CD4-positive, alpha-beta T cell treated with Interleukin-15 for 4 hours (primary cell): ENCODE measurements at regions not wholly inside any gene's neighbourhood (a gene's known extent, or its start where the extent isn't known, plus 50 kb on each side); places are given as distances from the start of the nearest gene placed in this dataset.
"Not testable (repeated sequence)": the region's sequence is repeated elsewhere in the genome, so short reads cannot be mapped to it uniquely, and the experiment has no call there.

ENCODE experiments used
- DNase-seq: peaks from one replicate; pipeline ENCODE4 v3.0.0-alpha.2; 2020; ENCODE audit warnings: low spot score

DNA sequence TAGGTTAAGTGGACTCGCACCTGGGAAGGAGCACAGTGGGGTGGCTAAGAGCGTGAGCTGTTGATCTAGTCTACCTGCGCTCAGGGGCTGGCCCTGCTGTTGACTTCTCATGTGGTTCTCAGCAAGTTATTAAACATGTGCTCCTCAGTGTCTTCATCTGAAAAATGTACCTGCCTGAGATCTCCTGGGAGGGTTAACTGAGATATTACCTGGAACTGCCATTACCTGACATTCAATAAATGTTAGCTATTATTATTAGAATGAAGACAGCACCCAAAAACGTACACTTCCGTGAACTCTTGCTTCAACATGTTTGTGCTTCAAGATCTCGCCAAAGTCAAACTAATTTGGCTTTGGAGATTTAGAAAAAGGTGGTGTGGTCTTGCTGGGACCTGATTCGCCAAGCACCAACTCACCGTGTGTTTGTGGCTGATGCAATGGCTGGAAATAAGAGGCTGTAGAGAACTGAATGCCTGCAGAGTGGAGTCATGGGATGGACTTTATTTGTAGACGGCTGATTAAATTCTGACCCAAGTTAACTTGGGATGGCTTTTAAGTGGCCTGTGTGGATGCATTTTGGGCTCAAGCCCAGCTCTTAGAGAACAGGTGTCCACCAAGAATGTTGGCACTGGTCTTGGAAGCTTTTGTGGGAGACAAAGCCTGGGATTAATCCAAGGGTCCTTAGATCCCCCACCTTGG is 692.9 kb downstream of the QKI start:
- no peak for DNase-seq

- no peak for DNase-seq
These were observed 691.8 kb downstream of the QKI start for GRCh38 chr6:164106345-164106769.

DNA sequence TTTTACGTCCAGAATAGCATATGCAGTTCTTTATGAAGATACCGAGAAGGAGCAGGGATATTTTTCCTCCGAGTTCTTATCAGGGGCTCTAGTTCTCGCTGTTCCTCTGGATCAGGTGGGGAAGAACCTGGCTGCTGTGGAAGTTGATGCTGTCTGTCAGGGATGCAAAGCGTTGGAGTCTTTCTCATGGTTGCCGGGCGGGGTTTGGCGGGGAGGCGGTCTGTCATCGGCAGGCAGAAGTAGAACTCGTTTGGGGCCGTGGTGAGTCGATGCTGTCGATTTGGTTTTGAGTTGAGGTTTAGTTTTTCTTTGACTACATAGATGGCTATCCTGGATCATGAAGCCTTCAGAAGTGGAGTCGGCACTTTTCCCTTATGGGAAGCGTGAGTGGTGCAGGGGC is 691.2 kb downstream of the QKI start:
- DNase-seq: no peak

GRCh38 chr6:164104432-164104831 is 689.9 kb downstream of the QKI start:
- DNase-seq: no peak

DNA sequence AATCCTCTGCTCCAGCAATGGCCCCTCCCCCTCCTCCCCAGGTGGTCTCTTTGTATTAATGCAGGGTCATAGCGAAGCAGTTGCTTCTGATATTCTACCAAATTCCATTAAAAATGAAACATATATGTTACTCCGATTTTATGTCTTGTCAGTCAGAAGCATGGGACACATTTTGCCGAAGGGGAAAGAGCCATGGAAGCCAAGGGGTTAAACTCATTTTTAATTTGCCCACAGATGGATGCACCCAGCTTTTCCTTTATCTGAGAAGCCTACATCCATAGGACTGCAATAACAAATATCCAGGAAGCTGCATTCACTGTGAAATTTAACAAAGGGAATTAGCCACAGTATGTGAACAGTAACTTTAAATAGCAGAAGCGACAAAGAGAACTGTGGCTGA is 688.2 kb downstream of the QKI start:
- no peak for DNase-seq

DNA sequence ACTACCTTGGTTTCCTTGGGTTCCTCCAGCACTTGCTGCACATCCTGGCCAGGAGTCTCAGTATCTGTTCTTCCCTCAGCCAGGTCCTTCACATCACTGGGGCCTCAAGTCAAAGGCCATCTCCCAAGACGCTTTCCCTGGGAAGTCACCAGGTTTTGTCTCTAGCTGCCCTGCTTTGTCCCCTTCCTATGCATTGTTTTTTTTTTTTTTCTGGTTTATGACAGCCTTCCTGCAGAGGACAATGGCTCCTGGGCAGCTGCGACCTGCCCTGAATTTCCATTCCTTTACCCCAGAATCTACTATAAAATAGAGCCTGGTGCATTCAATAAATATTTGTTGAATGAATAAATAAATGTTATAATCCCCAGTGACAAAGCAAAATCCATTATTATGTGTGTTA is 687.3 kb downstream of the QKI start:
- no peak for DNase-seq

- DNase-seq: no peak
These were observed 684.8 kb downstream of the QKI start for GRCh38 chr6:164099269-164099865.

DNA sequence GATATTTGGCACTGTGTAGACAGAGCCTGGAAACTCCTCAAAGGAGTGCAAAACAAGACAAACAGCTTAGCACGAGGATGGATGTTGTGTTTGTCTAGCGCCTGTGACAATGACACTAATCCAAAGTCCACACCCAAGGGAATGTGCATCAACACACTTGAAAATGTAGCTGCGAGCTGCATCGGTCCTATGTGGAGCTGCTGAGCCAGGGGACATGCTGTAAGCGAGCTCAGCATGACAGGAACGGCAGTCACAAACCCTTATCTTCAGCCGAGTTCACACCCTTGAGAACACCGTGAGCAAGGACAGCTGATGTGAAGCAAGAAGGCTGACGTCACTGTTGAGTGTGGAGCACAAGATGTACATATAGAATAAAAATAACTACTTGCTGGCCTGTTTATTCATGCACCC is 684.3 kb downstream of the QKI start:
- no peak for DNase-seq

DNA sequence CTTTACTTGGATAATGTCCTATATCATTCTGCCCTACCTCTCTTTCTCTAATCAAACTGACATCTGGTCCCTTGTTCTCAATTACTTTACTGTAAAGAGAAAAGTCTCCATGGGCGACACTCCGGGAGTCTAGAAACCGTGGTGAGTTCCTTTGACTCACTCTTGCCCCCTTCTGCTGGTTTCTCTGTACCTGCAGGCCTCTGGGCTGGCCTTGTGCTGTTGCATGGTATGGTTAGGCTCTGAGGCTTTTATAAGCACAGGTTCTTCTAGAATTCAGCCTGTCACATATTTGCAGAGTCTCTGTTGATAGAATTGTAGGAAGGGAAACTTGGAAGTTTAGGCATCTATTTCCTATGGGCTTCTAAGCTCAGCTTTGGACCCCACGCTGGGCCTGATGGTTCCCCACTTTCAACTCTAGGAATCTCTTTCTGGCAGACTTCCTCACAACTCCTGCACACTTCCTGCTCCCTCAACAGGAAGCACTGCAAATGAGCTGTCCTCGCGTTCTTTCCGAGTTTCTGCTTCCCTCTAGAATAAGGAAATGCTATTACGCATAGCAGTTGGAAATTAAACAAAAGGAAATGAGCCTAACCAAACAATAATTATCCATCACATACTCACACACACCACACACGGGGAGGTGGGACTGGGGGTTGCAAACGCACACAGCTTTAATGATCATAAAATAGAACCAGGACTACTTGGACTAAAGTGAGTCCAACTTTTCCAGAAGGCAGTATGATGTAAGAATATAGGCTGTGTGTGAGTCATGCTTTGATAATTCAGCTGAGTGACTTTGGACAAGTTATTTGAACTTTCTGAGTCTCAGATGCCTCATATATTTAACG is 683.3 kb downstream of the QKI start:
- DNase-seq: no peak

DNA sequence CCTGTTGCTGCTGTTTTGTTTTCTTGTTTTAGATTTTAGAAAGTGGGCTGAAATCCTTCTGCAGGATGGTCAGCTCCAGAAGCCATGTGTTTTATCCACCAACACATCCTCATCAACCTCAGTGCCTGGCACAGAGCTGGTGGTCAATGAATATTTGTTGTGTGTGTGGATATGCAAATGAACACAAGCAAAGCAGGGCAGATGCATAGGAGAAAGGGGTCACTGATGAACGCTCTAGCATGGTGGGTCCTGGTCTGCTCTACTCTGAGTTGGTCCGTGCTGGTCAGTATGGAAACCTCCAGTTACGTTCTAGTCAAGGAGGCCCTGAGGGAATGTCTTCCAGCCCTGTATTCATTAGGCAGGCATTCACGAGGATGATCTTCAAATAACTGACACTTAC is 682.5 kb downstream of the QKI start:
- DNase-seq: no peak

- DNase-seq: no peak
These were observed 680.5 kb downstream of the QKI start for GRCh38 chr6:164095056-164095455.

- DNase-seq: no peak
These were observed 673.4 kb downstream of the QKI start for GRCh38 chr6:164087870-164088269.

- no peak for DNase-seq
These were observed 672.7 kb downstream of the QKI start for GRCh38 chr6:164087211-164087610.

DNA sequence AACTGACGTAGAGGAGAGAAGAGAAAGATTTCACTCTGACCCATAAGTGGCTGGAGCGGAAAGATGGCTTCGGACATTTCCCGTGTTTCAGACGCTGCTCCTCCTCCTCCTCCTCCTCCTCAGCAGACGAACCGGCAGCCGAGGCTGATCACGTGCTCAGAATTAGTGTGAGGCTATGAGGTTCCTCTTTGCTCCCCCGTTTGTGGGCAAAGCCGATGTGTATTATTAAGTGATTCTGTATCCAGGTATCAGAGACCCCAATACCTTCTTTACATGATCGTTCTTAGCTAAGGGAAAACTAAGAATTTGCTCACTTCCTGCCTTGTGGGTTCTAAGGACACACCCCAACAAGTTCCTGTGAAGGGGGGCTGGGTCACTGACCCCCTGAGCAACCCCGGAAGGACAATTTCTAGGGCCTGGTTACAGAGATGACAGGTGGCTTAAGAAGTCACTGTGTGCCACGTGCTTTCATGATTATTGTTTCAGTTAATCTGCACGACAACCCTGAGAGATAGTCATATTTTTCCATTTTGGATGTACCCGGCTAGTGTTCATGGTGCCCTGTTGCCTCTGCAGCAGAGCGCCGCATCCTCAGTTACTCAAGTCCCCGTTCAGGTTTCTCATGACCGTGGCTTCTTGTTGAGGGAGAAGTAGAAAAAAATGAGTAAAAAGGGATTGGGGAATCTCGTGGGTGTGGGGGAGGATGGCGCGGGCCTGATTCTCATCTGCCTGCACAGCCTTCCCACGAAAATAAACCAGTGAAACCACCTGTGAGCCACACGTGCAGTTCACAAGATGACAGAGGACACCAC is 671.8 kb downstream of the QKI start:
- DNase-seq: no peak

- no peak for DNase-seq
These were observed 670.9 kb downstream of the QKI start for GRCh38 chr6:164085091-164086075.

- no peak for DNase-seq
These were observed 664.7 kb downstream of the QKI start for GRCh38 chr6:164079275-164079600.

- no peak for DNase-seq
These were observed 664.2 kb downstream of the QKI start for GRCh38 chr6:164078532-164079274.

DNA sequence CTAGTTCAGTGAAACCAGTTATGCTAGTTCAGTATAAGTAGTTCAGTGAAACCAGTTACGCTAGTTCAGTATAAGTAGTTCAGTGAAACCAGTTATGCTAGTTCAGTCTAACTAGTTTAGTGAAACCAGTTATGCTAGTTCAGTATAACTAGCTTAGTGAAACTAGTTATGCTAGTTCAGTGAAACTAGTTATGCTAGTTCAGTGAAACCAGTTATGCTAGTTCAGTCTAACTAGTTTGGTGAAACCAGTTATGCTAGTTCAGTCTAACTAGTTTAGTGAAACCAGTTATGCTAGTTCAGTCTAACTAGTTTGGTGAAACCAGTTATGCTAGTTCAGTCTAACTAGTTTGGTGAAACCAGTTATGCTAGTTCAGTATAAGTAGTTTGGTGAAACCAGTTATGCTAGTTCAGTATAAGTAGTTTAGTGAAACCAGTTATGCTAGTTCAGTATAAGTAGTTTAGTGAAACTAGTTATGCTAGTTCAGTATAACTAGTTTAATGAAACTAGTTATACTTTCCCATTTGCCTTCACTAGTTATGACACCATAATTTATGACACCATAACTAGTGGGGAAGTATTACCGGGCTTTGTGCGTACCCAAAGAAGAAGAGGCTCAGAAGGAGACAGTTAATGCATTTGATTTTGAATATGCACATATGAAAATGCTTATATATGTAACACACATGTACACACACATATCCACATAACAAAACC is 662.5 kb downstream of the QKI start:
- DNase-seq: not testable (repeated sequence)

GRCh38 chr6:164075981-164076615 is 661.6 kb downstream of the QKI start:
- no peak for DNase-seq
